HG02840 (cell line): ENCODE measurements at regions not wholly inside any gene's neighbourhood (a gene's known extent, or its start where the extent isn't known, plus 50 kb on each side); places are given as distances from the start of the nearest gene placed in this dataset.
"Not testable (repeated sequence)": the region's sequence is repeated elsewhere in the genome, so short reads cannot be mapped to it uniquely, and the experiment has no call there.

ENCODE experiments used
- ATAC-seq: cut with Tn5 transposase; IDR thresholded peaks from one replicate; pipeline ENCODE4 v1.9.1; 2021; ENCODE audit warnings: mild to moderate bottlenecking, moderate library complexity, moderate number of reproducible peaks; ENCODE audit not compliant: unreplicated experiment, low FRiP score

- no peak for ATAC-seq
These were observed 80.8 kb downstream of the C21orf91 start for GRCh38 chr21:17738176-17738953.

GRCh38 chr21:17736072-17736471 lies 83.1 kb downstream of the C21orf91 start:
- no peak for ATAC-seq

- no peak for ATAC-seq
These were observed 85.9 kb downstream of the C21orf91 start for GRCh38 chr21:17733209-17733608.

GRCh38 chr21:17732306-17732705 lies 86.8 kb downstream of the C21orf91 start:
- ATAC-seq, result no peak

GRCh38 chr21:17731554-17731953 lies 87.6 kb downstream of the C21orf91 start:
- ATAC-seq, result no peak

GRCh38 chr21:17730782-17731181 lies 88.4 kb downstream of the C21orf91 start:
- ATAC-seq, result no peak

- no peak for ATAC-seq
These were observed 89.7 kb downstream of the C21orf91 start for GRCh38 chr21:17729455-17729854.

- no peak for ATAC-seq
These were observed 91.8 kb downstream of the C21orf91 start for GRCh38 chr21:17727361-17727760.

GRCh38 chr21:17726047-17726829 lies 92.9 kb downstream of the C21orf91 start:
- ATAC-seq, result no peak

GRCh38 chr21:17725339-17725738 lies 93.8 kb downstream of the C21orf91 start:
- no peak for ATAC-seq

- no peak for ATAC-seq
These were observed 100.2 kb upstream of the BTG3 start for GRCh38 chr21:17712887-17713286.

- ATAC-seq, result no peak
These were observed 99.2 kb upstream of the BTG3 start for GRCh38 chr21:17711896-17712295.

GRCh38 chr21:17709266-17709611 lies 96.5 kb upstream of the BTG3 start:
- peak; percentile 99 for ATAC-seq

GRCh38 chr21:17708522-17709265 lies 96.0 kb upstream of the BTG3 start:
- peak; percentile 41 for ATAC-seq

GRCh38 chr21:17699524-17700189 lies 87.0 kb upstream of the BTG3 start:
- ATAC-seq, result no peak

GRCh38 chr21:17697473-17697872 lies 84.8 kb upstream of the BTG3 start:
- ATAC-seq, result no peak

GRCh38 chr21:17694416-17694815 lies 81.7 kb upstream of the BTG3 start:
- not testable (repeated sequence) for ATAC-seq

GRCh38 chr21:17693801-17694200 lies 81.1 kb upstream of the BTG3 start:
- ATAC-seq, result no peak

GRCh38 chr21:17690078-17690494 lies 77.4 kb upstream of the BTG3 start:
- ATAC-seq, result no peak
